ENCODE measurements at regions not wholly inside any gene's neighbourhood (a gene's known extent, or its start where the extent isn't known, plus 50 kb on each side); places are given as distances from the start of the nearest gene placed in this dataset.

DNA sequence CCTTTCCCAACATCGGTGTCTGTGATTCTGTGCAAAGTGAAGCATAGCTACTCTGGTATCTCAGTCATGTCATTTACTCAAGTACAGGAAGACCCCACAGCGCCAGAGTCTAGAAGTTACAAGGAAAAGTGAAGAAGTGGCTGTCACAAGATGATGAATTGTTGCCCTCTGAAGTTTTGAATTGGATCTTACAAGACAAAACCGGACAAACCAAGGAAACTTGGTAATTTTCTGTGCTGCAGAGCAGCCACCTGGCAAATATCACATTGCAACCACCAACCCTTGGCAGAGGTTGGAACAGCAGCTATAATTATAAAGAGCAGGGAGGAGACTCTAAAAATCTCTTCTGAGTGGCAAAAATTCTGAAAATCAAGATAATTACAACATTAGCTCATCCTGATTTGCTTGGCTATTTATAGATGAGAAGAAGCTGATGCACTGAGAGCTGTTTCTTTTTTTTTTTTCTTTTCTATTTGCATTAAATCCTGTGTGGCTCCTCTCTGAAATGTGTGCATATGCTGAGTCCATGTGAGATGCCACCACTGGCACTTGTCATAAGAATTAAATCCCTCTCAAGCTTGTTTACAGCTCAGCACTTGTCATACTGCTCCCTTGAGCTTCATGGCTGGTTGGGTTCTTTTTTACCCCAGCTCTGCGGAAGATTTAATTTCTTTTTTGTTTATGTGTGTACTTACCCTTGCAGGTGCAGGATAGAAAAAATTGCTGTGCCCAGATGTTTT lies 68.0 kb upstream of the MNS1 start:
- TF ChIP-seq EZH2phosphoT487 (IDR thresholded peaks at IDR 0.05; ENCODE audit: borderline replicate concordance, low read depth) (no peak), GATA2 (CRISPR knock-in tag; IDR thresholded peaks at IDR 0.05) (no peak), CTCF (IDR thresholded peaks at IDR 0.05) (no peak), SIN3A (IDR thresholded peaks at IDR 0.05; ENCODE audit: borderline replicate concordance, low read depth, low read length) (no peak), YY1 (IDR thresholded peaks at IDR 0.05; ENCODE audit: low read depth) (no peak), POLR2AphosphoS5 (IDR thresholded peaks at IDR 0.05; ENCODE audit: low read depth, low read length) (no peak), TEAD4 (IDR thresholded peaks at IDR 0.05; ENCODE audit: borderline replicate concordance, insufficient read depth) (no peak), GABPA (IDR thresholded peaks at IDR 0.05; ENCODE audit: low read depth) (no peak), REST (IDR thresholded peaks at IDR 0.05; ENCODE audit: low read depth, low read length) (no peak), MEF2A (IDR thresholded peaks at IDR 0.05; ENCODE audit: borderline replicate concordance, low read depth) (no peak), FOXM1 (IDR thresholded peaks at IDR 0.05; ENCODE audit: low read depth) (no peak)
- TF ChIP-seq, protein P1, sequence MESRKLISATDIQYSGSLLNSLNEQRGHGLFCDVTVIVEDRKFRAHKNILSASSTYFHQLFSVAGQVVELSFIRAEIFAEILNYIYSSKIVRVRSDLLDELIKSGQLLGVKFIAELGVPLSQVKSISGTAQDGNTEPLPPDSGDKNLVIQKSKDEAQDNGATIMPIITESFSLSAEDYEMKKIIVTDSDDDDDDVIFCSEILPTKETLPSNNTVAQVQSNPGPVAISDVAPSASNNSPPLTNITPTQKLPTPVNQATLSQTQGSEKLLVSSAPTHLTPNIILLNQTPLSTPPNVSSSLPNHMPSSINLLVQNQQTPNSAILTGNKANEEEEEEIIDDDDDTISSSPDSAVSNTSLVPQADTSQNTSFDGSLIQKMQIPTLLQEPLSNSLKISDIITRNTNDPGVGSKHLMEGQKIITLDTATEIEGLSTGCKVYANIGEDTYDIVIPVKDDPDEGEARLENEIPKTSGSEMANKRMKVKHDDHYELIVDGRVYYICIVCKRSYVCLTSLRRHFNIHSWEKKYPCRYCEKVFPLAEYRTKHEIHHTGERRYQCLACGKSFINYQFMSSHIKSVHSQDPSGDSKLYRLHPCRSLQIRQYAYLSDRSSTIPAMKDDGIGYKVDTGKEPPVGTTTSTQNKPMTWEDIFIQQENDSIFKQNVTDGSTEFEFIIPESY (IDR thresholded peaks at IDR 0.05; ENCODE audit: borderline replicate concordance, low read depth) = no peak
